AG04449 (cell line): ENCODE measurements at regions not wholly inside any gene's neighbourhood (a gene's known extent, or its start where the extent isn't known, plus 50 kb on each side); places are given as distances from the start of the nearest gene placed in this dataset.

Experiments used
- CTCF ChIA-PET: fragments of 350-600 bp; formaldehyde crosslinking; extraction: SDS; loops from one replicate; lab custom pipeline; 2021; ENCODE audit warnings: antibody characterized with exemption; lab: Yijun Ruan, JAX
- POLR2A ChIA-PET: fragments of 400-600, 350-600 bp; formaldehyde crosslinking; extraction: SDS; loops from one replicate; lab custom pipeline; 2020; ENCODE audit warnings: antibody characterized with exemption, inconsistent platforms; lab: Yijun Ruan, JAX
- DNase-seq: peaks from one replicate; pipeline ENCODE4 v3.0.0-alpha.2; 2010; ENCODE audit warnings: low read depth, low spot score
- H3K4me3 ChIP-seq: 2 replicates; pipeline ENCODE4 v1.5.1; 2011; ENCODE audit warnings: low read depth, mild to moderate bottlenecking, control low read depth, low read length
- TF ChIP-seq, protein P1 (sequence below): IDR thresholded peaks from one replicate; pipeline ENCODE4 v1.5.1; 2011; ENCODE audit warnings: mild to moderate bottlenecking, moderate library complexity, low read length, control low read depth, inconsistent platforms; ENCODE audit not compliant: insufficient read depth; ENCODE audit errors: missing control alignments

DNA sequence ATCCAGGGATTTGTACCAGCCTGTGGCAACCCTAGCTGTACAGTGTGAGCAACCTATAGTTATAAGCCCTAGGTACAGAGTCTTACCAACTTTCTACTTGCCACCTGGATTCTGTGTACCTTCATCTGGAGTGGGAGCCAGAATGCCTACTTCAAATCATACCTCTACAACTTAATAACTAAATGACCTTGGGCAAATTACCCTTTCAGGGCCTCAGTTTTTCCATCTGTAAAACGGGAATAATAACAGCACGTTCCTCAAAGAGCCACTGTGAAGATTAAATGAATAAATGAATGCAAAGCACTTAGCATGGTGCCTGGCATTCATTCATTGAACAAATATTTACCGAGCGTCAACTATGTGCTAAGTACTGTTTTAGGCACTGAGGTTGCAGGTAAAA is 50.7 kb upstream of the FAM210B start:
- TF ChIP-seq, protein P1, sequence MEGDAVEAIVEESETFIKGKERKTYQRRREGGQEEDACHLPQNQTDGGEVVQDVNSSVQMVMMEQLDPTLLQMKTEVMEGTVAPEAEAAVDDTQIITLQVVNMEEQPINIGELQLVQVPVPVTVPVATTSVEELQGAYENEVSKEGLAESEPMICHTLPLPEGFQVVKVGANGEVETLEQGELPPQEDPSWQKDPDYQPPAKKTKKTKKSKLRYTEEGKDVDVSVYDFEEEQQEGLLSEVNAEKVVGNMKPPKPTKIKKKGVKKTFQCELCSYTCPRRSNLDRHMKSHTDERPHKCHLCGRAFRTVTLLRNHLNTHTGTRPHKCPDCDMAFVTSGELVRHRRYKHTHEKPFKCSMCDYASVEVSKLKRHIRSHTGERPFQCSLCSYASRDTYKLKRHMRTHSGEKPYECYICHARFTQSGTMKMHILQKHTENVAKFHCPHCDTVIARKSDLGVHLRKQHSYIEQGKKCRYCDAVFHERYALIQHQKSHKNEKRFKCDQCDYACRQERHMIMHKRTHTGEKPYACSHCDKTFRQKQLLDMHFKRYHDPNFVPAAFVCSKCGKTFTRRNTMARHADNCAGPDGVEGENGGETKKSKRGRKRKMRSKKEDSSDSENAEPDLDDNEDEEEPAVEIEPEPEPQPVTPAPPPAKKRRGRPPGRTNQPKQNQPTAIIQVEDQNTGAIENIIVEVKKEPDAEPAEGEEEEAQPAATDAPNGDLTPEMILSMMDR: no peak
- no peak for DNase-seq
- ChIA-PET POLR2A (no interaction called here), CTCF (interaction anchor here (1.5 kb wide), 1 partner anchor 36 kb away, joined by 3 read pairs; no protein-coding TSS in a partner anchor)
- H3K4me3 ChIP-seq: no peak overlapping the region
